Glutamatergic neuron (in vitro differentiated cells): ENCODE measurements at regions not wholly inside any gene's neighbourhood (a gene's known extent, or its start where the extent isn't known, plus 50 kb on each side); places are given as distances from the start of the nearest gene placed in this dataset.
"Not testable (repeated sequence)": the region's sequence is repeated elsewhere in the genome, so short reads cannot be mapped to it uniquely, and the experiment has no call there.

ENCODE experiments used
- DNase-seq: peaks from one replicate; pipeline ENCODE4 v3.0.0; 2022
- H3K27ac Mint-ChIP-seq: one replicate; pipeline ENCODE4 v1.8.0; 2020; ENCODE audit warnings: mild to moderate bottlenecking, mixed read lengths, inconsistent platforms; ENCODE audit not compliant: unreplicated experiment
- H3K27me3 Mint-ChIP-seq: one replicate; pipeline ENCODE4 v1.8.0; 2020; ENCODE audit warnings: mild to moderate bottlenecking, moderate library complexity, mixed read lengths, inconsistent platforms; ENCODE audit not compliant: unreplicated experiment
- H3K36me3 Mint-ChIP-seq: one replicate; pipeline ENCODE4 v1.8.0; 2020; ENCODE audit warnings: mild to moderate bottlenecking, mixed read lengths, inconsistent platforms; ENCODE audit not compliant: unreplicated experiment
- H3K4me1 Mint-ChIP-seq: one replicate; pipeline ENCODE4 v1.8.0; 2020; ENCODE audit warnings: mild to moderate bottlenecking, low read depth, mixed read lengths, inconsistent platforms; ENCODE audit not compliant: unreplicated experiment
- H3K4me3 Mint-ChIP-seq: one replicate; pipeline ENCODE4 v1.8.0; 2020; ENCODE audit warnings: mild to moderate bottlenecking, mixed read lengths, inconsistent platforms; ENCODE audit not compliant: unreplicated experiment
- H3K9me3 Mint-ChIP-seq: one replicate; pipeline ENCODE4 v1.8.0; 2020; ENCODE audit warnings: mild to moderate bottlenecking, moderate library complexity, mixed read lengths, inconsistent platforms; ENCODE audit not compliant: unreplicated experiment
- CTCF ChIP-seq: fragments of 200-600 bp; sonication (generic); IDR thresholded peaks from one replicate; pipeline ENCODE4 v1.5.0; 2021; ENCODE audit not compliant: partially characterized antibody, unreplicated experiment

DNA sequence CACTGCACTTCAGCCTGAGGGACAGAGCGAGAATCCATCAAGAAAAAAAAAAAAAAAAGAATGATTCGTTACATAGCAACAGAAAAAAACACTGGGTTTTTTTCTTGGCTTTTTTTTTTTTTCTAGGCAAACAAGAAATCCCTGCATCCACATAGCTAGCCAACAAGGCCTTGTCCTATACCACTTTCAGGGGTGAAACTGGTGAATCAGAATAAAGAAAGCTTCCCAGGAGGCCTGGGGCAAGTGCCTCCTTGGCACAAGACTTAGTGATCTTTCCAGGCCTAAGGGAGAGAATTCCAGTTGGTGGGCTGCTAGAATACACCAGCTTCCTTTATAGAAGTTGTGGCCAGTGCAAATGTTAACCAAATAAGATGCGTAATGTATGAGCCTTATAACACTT lies 90.0 kb downstream of the VCPKMT start:
- TF ChIP-seq CTCF: no peak
- Mint-ChIP-seq H3K4me3 (no peak overlapping the region), H3K27ac (no peak overlapping the region), H3K4me1 (no peaks in the 10 kb centered on the region), H3K9me3 (peaks cover 5% of the 10 kb centered on the region), H3K27me3 (peaks cover under 1% of the 10 kb centered on the region), H3K36me3 (peaks cover 9% of the 10 kb centered on the region)
- no peak for DNase-seq

GRCh38 chr14:50027816-50028215 lies 88.6 kb downstream of the VCPKMT start:
- TF ChIP-seq CTCF: no peak
- H3K27me3 Mint-ChIP-seq: peaks cover 3% of the 10 kb centered on the region
- no peak for DNase-seq
- H3K9me3 Mint-ChIP-seq: peaks cover 5% of the 10 kb centered on the region
- no peak overlapping the region for H3K4me3 Mint-ChIP-seq
- H3K4me1 Mint-ChIP-seq: no peaks in the 10 kb centered on the region
- no peak overlapping the region for H3K27ac Mint-ChIP-seq
- peaks cover 14% of the 10 kb centered on the region for H3K36me3 Mint-ChIP-seq

GRCh38 chr14:50028458-50028857 lies 87.9 kb downstream of the VCPKMT start:
- Mint-ChIP-seq H3K36me3 (peaks cover 14% of the 10 kb centered on the region), H3K4me3 (no peak overlapping the region), H3K4me1 (no peaks in the 10 kb centered on the region), H3K9me3 (peaks cover 3% of the 10 kb centered on the region), H3K27me3 (peaks cover 3% of the 10 kb centered on the region), H3K27ac (no peak overlapping the region)
- DNase-seq: no peak
- no peak for TF ChIP-seq CTCF

DNA sequence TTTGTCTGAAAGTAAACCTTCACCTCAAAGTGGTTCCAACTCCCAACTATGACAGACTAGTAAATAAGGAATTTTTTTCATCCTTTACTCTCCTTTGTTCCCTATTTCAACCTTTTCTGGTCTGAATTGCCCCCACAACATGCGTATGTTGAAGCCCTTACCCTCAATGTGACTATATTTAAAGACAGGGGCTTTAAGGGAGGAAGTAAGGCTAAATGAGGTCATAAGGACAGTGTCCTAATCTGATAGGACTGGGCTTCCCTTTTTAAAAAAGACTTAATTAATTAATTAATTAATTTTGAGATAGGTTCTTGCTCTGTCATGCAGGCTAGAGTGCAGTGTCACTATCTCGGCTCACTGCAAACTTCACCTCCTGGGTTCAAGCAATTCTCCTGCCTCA lies 86.3 kb downstream of the VCPKMT start:
- no peak for TF ChIP-seq CTCF
- peaks cover 14% of the 10 kb centered on the region for H3K36me3 Mint-ChIP-seq
- H3K4me3 Mint-ChIP-seq: no peak overlapping the region
- no peak for DNase-seq
- peaks cover 3% of the 10 kb centered on the region for H3K27me3 Mint-ChIP-seq
- H3K9me3 Mint-ChIP-seq: peaks cover 7% of the 10 kb centered on the region
- no peaks in the 10 kb centered on the region for H3K4me1 Mint-ChIP-seq
- H3K27ac Mint-ChIP-seq: no peak overlapping the region

GRCh38 chr14:50030911-50031310 lies 85.5 kb downstream of the VCPKMT start:
- not testable (repeated sequence) for H3K36me3 Mint-ChIP-seq, H3K4me1 Mint-ChIP-seq, H3K27ac Mint-ChIP-seq, H3K4me3 Mint-ChIP-seq, H3K9me3 Mint-ChIP-seq, H3K27me3 Mint-ChIP-seq, DNase-seq
